Stomach (tissue), 4 donors: ENCODE measurements at regions not wholly inside any gene's neighbourhood (a gene's known extent, or its start where the extent isn't known, plus 50 kb on each side); places are given as distances from the start of the nearest gene placed in this dataset.

Source experiments
- CTCF ChIP-seq, 7 experiments: fragments of 450-650 bp in 4 of 7; fragments of 200-600 bp in 3 of 7; sonication (generic) in 3 of 7; IDR thresholded peaks; one replicate each; pipeline ENCODE4 v1.5.1; 2016 to 2019; ENCODE audit warnings: antibody characterized with exemption in 7 of 7, control low read depth in 2 of 7, mild to moderate bottlenecking in 1 of 7
- POLR2AphosphoS5 ChIP-seq, 3 donors: sonication (generic); formaldehyde crosslinking; IDR thresholded peaks; one replicate each; pipeline ENCODE4 v1.6.1; 2016; ENCODE audit warnings: antibody characterized with exemption in 3 of 3

DNA sequence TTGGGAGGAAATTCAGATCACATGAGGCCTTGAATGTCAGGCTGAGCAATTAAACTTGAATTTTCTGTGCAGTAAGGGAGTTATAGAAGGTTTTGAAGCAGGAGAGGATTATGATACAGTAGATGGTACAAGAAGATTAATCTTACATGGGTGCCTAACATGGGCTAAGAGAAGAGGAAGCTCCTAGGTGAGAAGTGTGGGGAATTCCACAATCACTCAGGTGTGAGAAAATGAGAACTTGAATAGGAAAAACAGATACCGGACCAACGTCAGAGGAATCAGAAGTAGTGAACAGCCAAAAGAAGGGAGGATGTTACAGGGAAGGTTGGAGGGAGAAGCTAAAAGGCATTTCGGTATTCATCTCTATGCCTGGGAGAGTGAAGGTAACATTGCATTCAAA is 250.7 kb upstream of the SLC35B3 start:
- TF ChIP-seq CTCF (IDR thresholded peaks at IDR 0.05), result no peak
- TF ChIP-seq POLR2AphosphoS5 (IDR thresholded peaks at IDR 0.05), result no peak
